Central memory CD8-positive, alpha-beta T cell (primary cell): ENCODE measurements at regions not wholly inside any gene's neighbourhood (a gene's known extent, or its start where the extent isn't known, plus 50 kb on each side); places are given as distances from the start of the nearest gene placed in this dataset.
"Not testable (repeated sequence)": the region's sequence is repeated elsewhere in the genome, so short reads cannot be mapped to it uniquely, and the experiment has no call there.

Experiments used
- ATAC-seq: fragments of 150-1000 bp; cut with Tn5 transposase; replicated peaks from 2 replicates; pipeline ENCODE4 v1.10.0; 2022; ENCODE audit warnings: mild to moderate bottlenecking, moderate FRiP score, moderate number of reproducible peaks; ENCODE audit not compliant: poor library complexity, severe bottlenecking; ENCODE audit errors: extremely low read depth
- DNase-seq, 2 donors: peaks; one replicate each; pipeline ENCODE4 v3.0.0; 2021; ENCODE audit warnings: low spot score in 2 of 2
- H3K27ac Mint-ChIP-seq: one replicate; pipeline ENCODE4 v1.8.0; 2022; ENCODE audit warnings: low read depth, mild to moderate bottlenecking, moderate library complexity, mixed read lengths
- H3K27me3 Mint-ChIP-seq: one replicate; pipeline ENCODE4 v1.8.0; 2022; ENCODE audit warnings: mixed read lengths
- H3K36me3 Mint-ChIP-seq: one replicate; pipeline ENCODE4 v1.8.0; 2022; ENCODE audit warnings: mild to moderate bottlenecking, moderate library complexity, mixed read lengths; ENCODE audit not compliant: insufficient read depth
- H3K4me1 Mint-ChIP-seq: one replicate; pipeline ENCODE4 v1.8.0; 2022; ENCODE audit warnings: mixed read lengths
- H3K4me3 Mint-ChIP-seq: one replicate; pipeline ENCODE4 v1.8.0; 2022; ENCODE audit warnings: mild to moderate bottlenecking, moderate library complexity, mixed read lengths
- H3K9me3 Mint-ChIP-seq: one replicate; pipeline ENCODE4 v1.8.0; 2022; ENCODE audit warnings: mixed read lengths

DNA sequence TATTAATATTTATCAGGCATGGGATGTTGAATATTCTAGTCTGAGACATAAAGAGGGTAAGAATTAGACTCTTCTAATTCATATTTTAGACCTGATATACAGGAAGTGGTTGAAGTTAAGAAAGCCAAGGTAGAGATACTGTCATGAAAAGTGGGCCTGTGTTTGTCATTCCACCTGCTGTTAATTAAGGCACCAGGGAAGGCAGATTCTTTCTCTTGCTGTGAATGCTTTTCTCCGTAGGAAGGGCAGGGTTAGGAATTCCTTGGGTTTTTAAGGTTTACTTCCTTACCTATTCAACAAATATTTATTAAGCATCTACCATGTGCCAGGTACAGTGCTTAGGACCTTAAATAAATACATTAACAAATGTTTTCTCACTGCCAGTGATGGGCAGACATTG is 196.4 kb downstream of the CAVIN4 start:
- no peaks in the 10 kb centered on the region for H3K36me3 Mint-ChIP-seq
- H3K27me3 Mint-ChIP-seq, result peaks cover 11% of the 10 kb centered on the region
- no peak overlapping the region for H3K4me3 Mint-ChIP-seq
- ATAC-seq, result no peak
- H3K4me1 Mint-ChIP-seq, result no peaks in the 10 kb centered on the region
- DNase-seq, result no peak
- no peak overlapping the region for H3K27ac Mint-ChIP-seq
- peaks cover 6% of the 10 kb centered on the region for H3K9me3 Mint-ChIP-seq

DNA sequence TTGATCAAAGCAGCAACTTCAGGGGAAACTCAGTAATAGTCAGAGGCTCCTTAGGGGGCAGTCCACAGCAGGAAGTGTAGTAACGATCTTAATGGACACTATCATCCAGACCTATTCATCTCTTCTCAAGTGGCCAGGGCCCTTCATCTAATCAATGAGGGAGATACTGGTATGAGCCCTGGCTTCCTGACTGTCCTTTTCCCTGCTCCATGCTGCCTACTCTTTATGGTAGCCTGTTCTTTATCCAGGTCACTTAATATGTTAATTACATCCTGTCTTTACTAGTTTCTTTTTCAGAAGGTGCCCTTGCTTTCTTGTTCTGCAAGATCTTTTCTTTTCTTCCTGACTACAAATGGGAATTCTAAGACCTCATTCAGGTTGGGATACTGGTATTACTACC is 197.1 kb downstream of the CAVIN4 start:
- Mint-ChIP-seq H3K27me3 (peaks cover 11% of the 10 kb centered on the region), H3K4me1 (no peaks in the 10 kb centered on the region), H3K9me3 (peaks cover 6% of the 10 kb centered on the region), H3K4me3 (no peak overlapping the region), H3K36me3 (no peaks in the 10 kb centered on the region), H3K27ac (no peak overlapping the region)
- DNase-seq (no peak), ATAC-seq (no peak)

DNA sequence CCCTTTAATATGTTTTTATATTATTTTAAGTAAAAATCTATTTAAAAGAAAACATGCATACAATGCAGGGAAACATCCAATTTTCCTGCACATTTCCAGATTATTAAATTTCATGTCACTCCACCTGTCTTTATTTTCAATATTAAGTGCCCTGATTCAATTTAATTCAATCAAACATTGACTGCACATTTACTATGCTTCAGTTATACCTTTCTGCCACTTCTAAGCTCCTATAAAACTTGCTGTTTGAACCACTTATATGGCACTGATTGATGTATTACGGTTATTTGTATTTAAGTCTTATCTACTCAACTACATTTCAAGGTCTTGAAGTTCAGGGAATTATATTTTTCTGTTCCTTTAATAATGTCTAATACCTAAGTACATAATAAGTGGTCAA is 198.0 kb downstream of the CAVIN4 start:
- DNase-seq, result no peak
- H3K4me1 Mint-ChIP-seq, result no peaks in the 10 kb centered on the region
- no peak overlapping the region for H3K4me3 Mint-ChIP-seq
- ATAC-seq, result no peak
- peaks cover 6% of the 10 kb centered on the region for H3K9me3 Mint-ChIP-seq
- no peak overlapping the region for H3K27ac Mint-ChIP-seq
- H3K36me3 Mint-ChIP-seq, result no peaks in the 10 kb centered on the region
- H3K27me3 Mint-ChIP-seq, result peaks cover 11% of the 10 kb centered on the region

DNA sequence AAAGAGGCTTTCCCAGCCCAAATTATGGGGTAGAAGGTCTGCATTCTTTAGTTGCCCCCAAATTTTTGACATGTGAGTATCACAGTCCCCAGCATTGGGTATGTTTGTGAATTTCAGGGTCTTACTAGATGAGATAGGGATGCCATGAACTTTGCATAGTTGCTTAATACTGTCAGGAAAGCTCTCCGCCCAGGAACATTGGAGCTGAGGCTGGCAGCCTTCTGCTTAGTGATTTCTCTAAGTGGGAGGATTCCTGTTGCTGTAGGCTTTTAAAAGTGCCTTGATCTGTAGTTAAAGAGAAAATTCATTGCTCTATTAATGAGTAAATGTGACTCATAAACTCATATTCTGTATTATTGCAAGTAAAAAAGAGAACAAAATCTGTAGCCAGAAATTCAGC is 206.9 kb downstream of the CAVIN4 start:
- H3K27ac Mint-ChIP-seq, result no peak overlapping the region
- no peak for DNase-seq

GRCh38 chr9:100785946-100786345 is 208.1 kb downstream of the CAVIN4 start:
- Mint-ChIP-seq H3K9me3 (no peaks in the 10 kb centered on the region), H3K36me3 (no peaks in the 10 kb centered on the region)

More for the DNA sequence above, 206.9 kb downstream of the CAVIN4 start:
- no peaks in the 10 kb centered on the region for H3K4me1 Mint-ChIP-seq
- no peaks in the 10 kb centered on the region for H3K36me3 Mint-ChIP-seq
- no peaks in the 10 kb centered on the region for H3K9me3 Mint-ChIP-seq
- ATAC-seq, result no peak
- no peaks in the 10 kb centered on the region for H3K27me3 Mint-ChIP-seq
- H3K4me3 Mint-ChIP-seq, result no peak overlapping the region

GRCh38 chr9:100794738-100795269 is 216.9 kb downstream of the CAVIN4 start:
- no peaks in the 10 kb centered on the region for H3K36me3 Mint-ChIP-seq
- no peak overlapping the region for H3K27ac Mint-ChIP-seq
- H3K9me3 Mint-ChIP-seq, result no peaks in the 10 kb centered on the region
- DNase-seq (no peak), ATAC-seq (no peak)
- H3K4me3 Mint-ChIP-seq, result no peak overlapping the region
- no peaks in the 10 kb centered on the region for H3K27me3 Mint-ChIP-seq
- H3K4me1 Mint-ChIP-seq, result no peaks in the 10 kb centered on the region

More at GRCh38 chr9:100785946-100786345, 208.1 kb downstream of the CAVIN4 start:
- Mint-ChIP-seq H3K27me3 (no peaks in the 10 kb centered on the region), H3K27ac (no peak overlapping the region), H3K4me3 (no peak overlapping the region), H3K4me1 (no peaks in the 10 kb centered on the region)
- ATAC-seq (no peak), DNase-seq (no peak)

DNA sequence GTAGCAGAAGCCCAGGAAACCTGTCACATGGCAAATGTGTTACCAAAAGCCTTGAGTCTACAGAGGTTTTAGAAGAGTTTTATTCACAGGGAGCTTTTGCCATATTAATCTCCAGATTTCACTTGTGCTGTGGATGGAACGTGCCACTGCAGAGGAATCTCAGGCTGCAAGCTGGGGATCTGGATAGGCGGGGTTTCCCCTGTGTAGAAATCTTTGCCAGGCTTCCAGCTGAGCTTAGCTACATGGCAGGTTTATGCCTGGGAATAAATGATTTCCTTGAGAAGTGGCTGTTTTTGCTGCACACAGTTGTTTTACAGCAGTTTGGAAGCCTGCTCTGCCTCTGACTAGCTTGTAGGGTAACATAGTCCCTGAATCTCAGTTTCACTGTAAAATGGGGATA is 224.6 kb upstream of the PLPPR1 start:
- no peak for DNase-seq
- no peak overlapping the region for H3K27ac Mint-ChIP-seq
- no peak for ATAC-seq
- H3K36me3 Mint-ChIP-seq, result no peaks in the 10 kb centered on the region
- H3K4me3 Mint-ChIP-seq, result no peak overlapping the region
- no peaks in the 10 kb centered on the region for H3K27me3 Mint-ChIP-seq
- no peaks in the 10 kb centered on the region for H3K9me3 Mint-ChIP-seq
- no peaks in the 10 kb centered on the region for H3K4me1 Mint-ChIP-seq

GRCh38 chr9:100811643-100812042 is 216.9 kb upstream of the PLPPR1 start:
- Mint-ChIP-seq H3K36me3 (no peaks in the 10 kb centered on the region), H3K27me3 (no peaks in the 10 kb centered on the region), H3K4me3 (no peak overlapping the region), H3K27ac (no peak overlapping the region), H3K4me1 (no peaks in the 10 kb centered on the region), H3K9me3 (peaks cover 12% of the 10 kb centered on the region)
- no peak for DNase-seq
- no peak for ATAC-seq

- H3K27me3 Mint-ChIP-seq, result no peaks in the 10 kb centered on the region
- H3K9me3 Mint-ChIP-seq, result peaks cover 12% of the 10 kb centered on the region
- no peak overlapping the region for H3K27ac Mint-ChIP-seq
- DNase-seq, result no peak
- no peaks in the 10 kb centered on the region for H3K36me3 Mint-ChIP-seq
- no peaks in the 10 kb centered on the region for H3K4me1 Mint-ChIP-seq
- no peak for ATAC-seq
- H3K4me3 Mint-ChIP-seq, result no peak overlapping the region
Measured at GRCh38 chr9:100813871-100814270, 214.7 kb upstream of the PLPPR1 start.

DNA sequence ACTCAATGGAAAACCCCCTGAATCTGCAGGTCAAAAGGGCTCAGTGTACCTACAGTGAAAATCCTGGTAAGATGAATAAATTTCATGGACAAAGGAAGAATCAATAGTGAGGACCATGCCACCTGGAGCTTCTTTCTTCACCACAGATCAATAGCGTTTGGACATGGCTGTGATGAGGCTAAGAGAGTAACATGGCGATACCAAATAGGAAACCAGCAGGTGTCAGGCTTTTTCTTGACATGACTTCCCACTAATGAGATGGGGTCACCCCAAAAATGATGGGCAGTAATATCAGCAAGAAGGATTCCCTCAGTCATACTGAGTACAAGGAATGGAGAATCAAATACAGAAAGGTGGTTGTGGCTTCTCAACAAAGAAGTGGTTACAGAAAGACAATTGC is 208.5 kb upstream of the PLPPR1 start:
- Mint-ChIP-seq H3K4me3 (no peak overlapping the region), H3K36me3 (no peaks in the 10 kb centered on the region), H3K27me3 (no peaks in the 10 kb centered on the region), H3K9me3 (no peaks in the 10 kb centered on the region), H3K4me1 (no peaks in the 10 kb centered on the region), H3K27ac (no peak overlapping the region)
- ATAC-seq, result no peak
- no peak for DNase-seq

- H3K4me3 Mint-ChIP-seq, H3K9me3 Mint-ChIP-seq, H3K36me3 Mint-ChIP-seq, H3K27me3 Mint-ChIP-seq, DNase-seq, H3K4me1 Mint-ChIP-seq, H3K27ac Mint-ChIP-seq, ATAC-seq: not testable (repeated sequence)
Measured at GRCh38 chr9:100833035-100833434, 195.5 kb upstream of the PLPPR1 start.

DNA sequence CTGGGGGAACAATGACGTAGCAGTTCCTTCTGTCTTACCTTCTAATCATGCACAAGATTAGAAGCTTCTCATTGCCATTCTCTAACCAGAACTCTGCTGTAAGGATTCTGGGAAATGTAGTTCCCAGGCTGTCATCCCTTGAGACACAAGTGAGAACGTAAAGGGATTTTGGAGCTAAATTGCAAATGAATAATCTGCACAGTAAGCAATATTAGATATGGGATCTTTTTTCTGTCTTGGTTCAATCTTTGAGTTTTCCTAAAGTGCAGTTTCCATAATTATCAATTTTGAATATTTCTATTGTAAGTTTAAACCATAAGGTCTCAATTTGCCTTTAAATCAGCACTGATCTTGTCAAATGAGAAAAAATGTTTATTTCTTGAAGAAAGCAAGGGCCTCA is 189.7 kb upstream of the PLPPR1 start:
- Mint-ChIP-seq H3K27me3 (no peaks in the 10 kb centered on the region), H3K27ac (no peak overlapping the region)

GRCh38 chr9:100848726-100849125 is 179.8 kb upstream of the PLPPR1 start:
- Mint-ChIP-seq H3K27ac (no peak overlapping the region), H3K36me3 (no peaks in the 10 kb centered on the region), H3K4me3 (no peak overlapping the region), H3K4me1 (no peaks in the 10 kb centered on the region), H3K27me3 (no peaks in the 10 kb centered on the region), H3K9me3 (peaks cover 2% of the 10 kb centered on the region)
- ATAC-seq, result no peak
- no peak for DNase-seq

More for the DNA sequence above, 189.7 kb upstream of the PLPPR1 start:
- no peaks in the 10 kb centered on the region for H3K4me1 Mint-ChIP-seq
- H3K36me3 Mint-ChIP-seq, result no peaks in the 10 kb centered on the region
- ATAC-seq (no peak), DNase-seq (no peak)
- peaks cover 5% of the 10 kb centered on the region for H3K9me3 Mint-ChIP-seq
- no peak overlapping the region for H3K4me3 Mint-ChIP-seq

GRCh38 chr9:100852088-100852487 is 176.4 kb upstream of the PLPPR1 start:
- Mint-ChIP-seq H3K4me1 (no peaks in the 10 kb centered on the region), H3K36me3 (no peaks in the 10 kb centered on the region), H3K27ac (no peak overlapping the region), H3K9me3 (peaks cover 7% of the 10 kb centered on the region), H3K27me3 (no peaks in the 10 kb centered on the region), H3K4me3 (no peak overlapping the region)
- no peak for DNase-seq
- no peak for ATAC-seq
